ENCODE measurements at regions not wholly inside any gene's neighbourhood (a gene's known extent, or its start where the extent isn't known, plus 50 kb on each side); places are given as distances from the start of the nearest gene placed in this dataset.

GRCh38 chr13:22103046-22104027 lies 432.5 kb downstream of the FGF9 start:
- ATAC-seq: no peak
- intact Hi-C loops (cut with DNase I): no loop called here
- no peak for DNase-seq
- no peak for TF ChIP-seq CTCF (IDR thresholded peaks at IDR 0.05)
- H3K27ac ChIP-seq: no peak overlapping the region
- no peaks in the 10 kb centered on the region for H3K27me3 ChIP-seq
- 86 to 90% methylated on average over 10 of the region's 10 CpGs for WGBS, 2 donors
- no peaks in the 10 kb centered on the region for H3K36me3 ChIP-seq
- FAIRE-seq: no peak
- H3K4me1 ChIP-seq: peaks cover 7 to 14% (median 13%) of the 10 kb centered on the region in 3 donors
- no peak overlapping the region for H3K4me3 ChIP-seq
- no peaks in the 10 kb centered on the region for H3K9me3 ChIP-seq

DNA sequence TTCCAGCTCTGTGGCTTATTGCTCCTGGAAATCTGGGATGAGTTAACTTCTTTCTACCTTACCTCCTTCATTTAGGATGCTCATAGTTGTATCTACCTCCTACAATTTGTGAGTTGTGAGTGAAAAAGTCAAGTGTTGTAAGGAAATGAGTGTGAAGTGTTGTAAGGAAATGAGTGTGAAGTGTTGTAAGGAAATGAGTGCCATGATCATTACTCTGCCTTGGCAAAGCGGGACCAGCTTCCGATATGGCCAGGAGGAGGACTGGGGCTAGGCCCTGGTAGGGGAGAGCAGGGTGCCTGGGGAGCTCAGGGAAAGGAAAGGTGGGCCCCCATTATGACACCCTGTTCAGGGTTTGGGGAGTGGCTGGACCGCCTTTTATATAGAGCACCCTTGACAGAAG lies 435.2 kb downstream of the FGF9 start:
- H3K4me1 ChIP-seq: peaks cover 12 to 41% (median 39%) of the 10 kb centered on the region in 3 donors
- H3K27ac ChIP-seq: no peak overlapping the region
- no peaks in the 10 kb centered on the region for H3K27me3 ChIP-seq
- no peak overlapping the region for H3K4me3 ChIP-seq
- no peaks in the 10 kb centered on the region for H3K36me3 ChIP-seq
- DNase-seq: no peak
- WGBS, 2 donors: 97 to 100% methylated on average over 3 of the region's 3 CpGs
- no peak for FAIRE-seq
- TF ChIP-seq CTCF (IDR thresholded peaks at IDR 0.05): no peak
- intact Hi-C loops (cut with DNase I): no loop called here
- H3K9me3 ChIP-seq: no peaks in the 10 kb centered on the region
- no peak for ATAC-seq

DNA sequence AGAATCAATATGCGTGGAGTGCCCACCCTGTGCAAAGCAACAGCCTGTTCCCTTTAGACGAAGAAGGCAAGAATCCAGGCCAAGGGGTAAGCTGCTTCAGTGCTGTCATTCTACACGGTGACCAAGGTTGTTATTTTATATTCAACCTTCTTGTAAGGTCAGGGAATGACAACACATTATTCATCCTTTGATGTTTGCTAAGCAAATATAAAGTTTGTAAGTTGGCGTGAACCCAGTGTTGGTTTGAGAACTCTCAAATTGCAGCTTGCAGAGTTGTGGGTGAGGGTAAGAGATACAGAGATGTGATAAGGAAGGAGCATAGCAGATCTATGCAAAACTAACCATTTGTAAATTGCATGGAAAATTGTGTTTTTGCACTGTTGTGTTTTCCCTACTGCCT lies 436.7 kb downstream of the FGF9 start:
- no peaks in the 10 kb centered on the region for H3K36me3 ChIP-seq
- FAIRE-seq (no peak), DNase-seq (peak in 3 of 6 donors; percentile 17 to 36 (median 33)), ATAC-seq (peak; percentile 54 to 83 (median 78))
- H3K27me3 ChIP-seq: no peaks in the 10 kb centered on the region
- WGBS, 2 donors: 11 to 13% methylated on average over 4 of the region's 4 CpGs
- intact Hi-C loops (cut with DNase I): no loop called here
- H3K4me3 ChIP-seq: no peak overlapping the region
- TF ChIP-seq CTCF (IDR thresholded peaks at IDR 0.05): no peak
- H3K27ac ChIP-seq: peak overlapping the region in 1 of 4 donors; percentile 35
- H3K9me3 ChIP-seq: no peaks in the 10 kb centered on the region
- peaks cover 12 to 43% (median 39%) of the 10 kb centered on the region in 3 donors for H3K4me1 ChIP-seq

DNA sequence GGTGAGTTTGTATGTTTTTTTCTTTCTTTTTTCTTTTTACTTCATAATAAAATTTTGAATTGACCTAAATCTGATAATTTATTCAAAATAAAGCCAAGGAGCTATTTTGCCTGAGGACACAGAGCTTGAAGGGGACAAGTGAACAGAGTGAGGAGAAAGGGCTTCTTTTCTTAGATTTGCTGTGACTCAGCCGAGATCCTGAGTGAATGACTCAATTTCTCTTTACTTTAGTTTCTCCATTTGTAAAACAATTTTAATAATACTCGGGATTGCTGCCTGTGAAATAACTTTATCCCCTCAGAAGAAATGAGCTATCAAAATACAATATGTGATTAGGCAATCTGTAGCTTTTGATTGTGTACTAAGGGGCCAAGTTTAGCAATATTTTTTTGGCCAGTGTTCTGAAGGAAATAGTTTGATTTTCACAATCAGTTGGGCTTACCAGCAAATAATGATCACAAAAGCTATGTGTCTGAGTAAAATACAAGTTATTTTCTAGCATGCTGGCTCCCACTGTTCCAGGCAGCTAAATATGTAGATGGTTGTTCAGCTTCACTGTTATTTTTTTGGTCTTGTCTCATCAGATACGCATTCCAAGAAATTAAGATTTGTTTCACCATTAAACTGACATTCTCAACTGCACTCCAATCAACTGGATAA lies 437.5 kb downstream of the FGF9 start:
- Histone ChIP-seq H3K27ac (no peak overlapping the region), H3K9me3 (no peaks in the 10 kb centered on the region), H3K27me3 (no peaks in the 10 kb centered on the region), H3K4me3 (no peak overlapping the region), H3K36me3 (no peaks in the 10 kb centered on the region), H3K4me1 (peaks cover 12 to 43% (median 39%) of the 10 kb centered on the region in 3 donors)
- 36 to 39% methylated on average over 3 of the region's 3 CpGs for WGBS, 2 donors
- no peak for DNase-seq
- no peak for FAIRE-seq
- ATAC-seq: peak in 3 of 4 donors; percentile 17 to 36 (median 19)
- intact Hi-C loops (cut with DNase I): no loop called here
- TF ChIP-seq CTCF (IDR thresholded peaks at IDR 0.05): no peak
